ENCODE measurements at regions not wholly inside any gene's neighbourhood (a gene's known extent, or its start where the extent isn't known, plus 50 kb on each side); places are given as distances from the start of the nearest gene placed in this dataset.

DNA sequence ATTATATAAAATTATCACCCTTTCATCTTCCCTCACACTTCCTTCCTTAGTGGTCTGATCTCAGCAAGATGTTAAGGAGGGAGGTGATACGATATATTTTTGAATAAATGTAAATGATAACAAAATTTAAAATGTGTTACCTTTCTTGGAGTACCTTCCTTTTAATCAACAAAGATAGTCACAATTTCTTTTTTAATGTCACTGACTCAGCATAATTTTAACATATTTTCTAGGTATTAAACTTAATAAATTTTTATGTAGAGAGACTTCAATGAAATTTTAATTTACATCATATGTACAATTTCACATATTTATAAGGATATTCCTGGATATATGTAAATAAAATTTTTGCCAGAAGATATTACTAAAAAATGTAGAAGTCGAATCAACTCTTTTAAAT lies 125.0 kb upstream of the FBN2 start:
- TF ChIP-seq POLR2A (IDR thresholded peaks at IDR 0.05) = no peak
- TF ChIP-seq, protein P1, sequence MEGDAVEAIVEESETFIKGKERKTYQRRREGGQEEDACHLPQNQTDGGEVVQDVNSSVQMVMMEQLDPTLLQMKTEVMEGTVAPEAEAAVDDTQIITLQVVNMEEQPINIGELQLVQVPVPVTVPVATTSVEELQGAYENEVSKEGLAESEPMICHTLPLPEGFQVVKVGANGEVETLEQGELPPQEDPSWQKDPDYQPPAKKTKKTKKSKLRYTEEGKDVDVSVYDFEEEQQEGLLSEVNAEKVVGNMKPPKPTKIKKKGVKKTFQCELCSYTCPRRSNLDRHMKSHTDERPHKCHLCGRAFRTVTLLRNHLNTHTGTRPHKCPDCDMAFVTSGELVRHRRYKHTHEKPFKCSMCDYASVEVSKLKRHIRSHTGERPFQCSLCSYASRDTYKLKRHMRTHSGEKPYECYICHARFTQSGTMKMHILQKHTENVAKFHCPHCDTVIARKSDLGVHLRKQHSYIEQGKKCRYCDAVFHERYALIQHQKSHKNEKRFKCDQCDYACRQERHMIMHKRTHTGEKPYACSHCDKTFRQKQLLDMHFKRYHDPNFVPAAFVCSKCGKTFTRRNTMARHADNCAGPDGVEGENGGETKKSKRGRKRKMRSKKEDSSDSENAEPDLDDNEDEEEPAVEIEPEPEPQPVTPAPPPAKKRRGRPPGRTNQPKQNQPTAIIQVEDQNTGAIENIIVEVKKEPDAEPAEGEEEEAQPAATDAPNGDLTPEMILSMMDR (IDR thresholded peaks at IDR 0.05) = no peak

Data from esophagus squamous epithelium (tissue), 4 donors.